ENCODE measurements at regions not wholly inside any gene's neighbourhood (a gene's known extent, or its start where the extent isn't known, plus 50 kb on each side); places are given as distances from the start of the nearest gene placed in this dataset.

DNA sequence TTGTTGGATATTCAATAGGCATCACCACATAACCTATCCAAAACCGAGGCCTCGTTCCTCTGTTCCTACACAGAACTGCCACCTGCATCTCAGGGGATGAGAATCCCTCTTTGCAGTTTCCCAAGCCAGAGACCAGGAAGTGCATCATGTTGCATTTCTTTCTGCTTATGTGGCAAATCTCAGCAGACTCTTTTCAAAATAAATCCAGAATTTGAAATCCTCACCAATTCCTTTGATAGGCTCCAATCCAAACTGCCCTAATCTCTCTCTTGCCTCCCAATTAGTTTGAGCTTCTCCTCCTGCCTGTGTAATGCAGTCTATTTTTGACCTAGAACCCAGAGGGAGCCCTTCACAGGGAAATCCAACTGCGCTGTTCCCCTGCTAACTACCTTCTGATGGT is 215.5 kb downstream of the RNF144A start:
- no peak for TF ChIP-seq CTCF (IDR thresholded peaks at IDR 0.05 in 2 of 3, conservative IDR thresholded peaks at IDR 0.05 in 1 of 3; ENCODE audit: borderline replicate concordance in 1 of 3, insufficient read depth in 1 of 3, low read depth in 2 of 3, low read length in 2 of 3)
- TF ChIP-seq RAD21 (IDR thresholded peaks at IDR 0.05; ENCODE audit: low read depth) = no peak
- TF ChIP-seq JUND (IDR thresholded peaks at IDR 0.05) = no peak
- no peak for TF ChIP-seq MAX (IDR thresholded peaks at IDR 0.05)
- TF ChIP-seq ZNF274 (IDR thresholded peaks at IDR 0.05; ENCODE audit: low read depth, low read length) = no peak
- no peak for TF ChIP-seq POLR2A (IDR thresholded peaks at IDR 0.05; ENCODE audit: borderline replicate concordance, extremely low read depth, insufficient read depth, insufficient read length)
- TF ChIP-seq EZH2 (IDR thresholded peaks at IDR 0.05) = no peak
- TF ChIP-seq EZH2phosphoT487 (IDR thresholded peaks at IDR 0.05; ENCODE audit: borderline replicate concordance) = no peak
- TF ChIP-seq SP1 (IDR thresholded peaks at IDR 0.05; ENCODE audit: low read depth) = no peak
- TF ChIP-seq POLR2AphosphoS5 (IDR thresholded peaks at IDR 0.05; ENCODE audit: low read depth, low read length) = no peak
- no peak for TF ChIP-seq YY1 (IDR thresholded peaks at IDR 0.05; ENCODE audit: extremely low read depth, insufficient replicate concordance, low read depth, low read length)
- TF ChIP-seq SRF (IDR thresholded peaks at IDR 0.05; ENCODE audit: low read depth) = no peak
